NCI-H510A treated with DMSO at 0.1 percent for 48 hours (cell line): ENCODE measurements at regions not wholly inside any gene's neighbourhood (a gene's known extent, or its start where the extent isn't known, plus 50 kb on each side); places are given as distances from the start of the nearest gene placed in this dataset.
"Not testable (repeated sequence)": the region's sequence is repeated elsewhere in the genome, so short reads cannot be mapped to it uniquely, and the experiment has no call there.

Experiments used
- DNase-seq: peaks from one replicate; lab custom pipeline; 2025; lab: John Stamatoyannopoulos, UW

- DNase-seq, result no peak
Measured at GRCh38 chr6:121020656-121021055, 313.6 kb downstream of the TBC1D32 start.

- DNase-seq, result no peak
Measured at GRCh38 chr6:121008553-121008952, 325.7 kb downstream of the TBC1D32 start.

- DNase-seq, result no peak
Measured at GRCh38 chr6:121006024-121006423, 328.3 kb downstream of the TBC1D32 start.

- DNase-seq, result no peak
Measured at GRCh38 chr6:121000381-121000780, 333.9 kb downstream of the TBC1D32 start.

GRCh38 chr6:120996340-120996739, 337.9 kb downstream of the TBC1D32 start:
- no peak for DNase-seq

GRCh38 chr6:120994573-120994967, 339.7 kb downstream of the TBC1D32 start:
- DNase-seq, result no peak

- no peak for DNase-seq
Measured at GRCh38 chr6:120993929-120994572, 340.2 kb downstream of the TBC1D32 start.

GRCh38 chr6:120992257-120992656, 342.0 kb downstream of the TBC1D32 start:
- DNase-seq, result no peak

GRCh38 chr6:120990866-120991265, 343.4 kb downstream of the TBC1D32 start:
- no peak for DNase-seq

- DNase-seq, result no peak
Measured at GRCh38 chr6:120981835-120982234, 352.4 kb downstream of the TBC1D32 start.

- no peak for DNase-seq
Measured at GRCh38 chr6:120966321-120966720, 368.0 kb downstream of the TBC1D32 start.

- no peak for DNase-seq
Measured at GRCh38 chr6:120965814-120966213, 368.5 kb downstream of the TBC1D32 start.

- DNase-seq, result no peak
Measured at GRCh38 chr6:120960761-120961160, 373.5 kb downstream of the TBC1D32 start.

GRCh38 chr6:120954111-120954510, 380.2 kb downstream of the TBC1D32 start:
- DNase-seq, result no peak

- DNase-seq, result no peak
Measured at GRCh38 chr6:120951258-120951657, 383.0 kb downstream of the TBC1D32 start.

- no peak for DNase-seq
Measured at GRCh38 chr6:120947111-120947510, 387.2 kb downstream of the TBC1D32 start.

- DNase-seq, result no peak
Measured at GRCh38 chr6:120945905-120946594, 388.2 kb downstream of the TBC1D32 start.

GRCh38 chr6:120938876-120939472, 395.3 kb downstream of the TBC1D32 start:
- no peak for DNase-seq

GRCh38 chr6:120938164-120938875, 396.0 kb downstream of the TBC1D32 start:
- no peak for DNase-seq

- DNase-seq, result no peak
Measured at GRCh38 chr6:120935908-120936307, 398.4 kb downstream of the TBC1D32 start.

GRCh38 chr6:120935016-120935415, 399.3 kb downstream of the TBC1D32 start:
- no peak for DNase-seq

GRCh38 chr6:120931520-120932180, 402.6 kb downstream of the TBC1D32 start:
- not testable (repeated sequence) for DNase-seq
